Psoas muscle (tissue), 7 donors: ENCODE measurements at regions not wholly inside any gene's neighbourhood (a gene's known extent, or its start where the extent isn't known, plus 50 kb on each side); places are given as distances from the start of the nearest gene placed in this dataset.

Source experiments
- ATAC-seq, 4 donors: fragments of 200-7000 bp; cut with Tn5 transposase; one replicate each; pipeline ENCODE4 v1.9.1; 2020; ENCODE audit warnings: moderate library complexity in 3 of 4, mild to moderate bottlenecking in 2 of 4
- DNase-seq, 2 donors: peaks; one replicate each; pipeline ENCODE4 v3.0.0-alpha.2; 2020
- H3K27ac ChIP-seq: fragments of 200-600 bp; one replicate; pipeline ENCODE4 v1.8.0; 2022
- H3K27me3 ChIP-seq, 3 donors: fragments of 200-600 bp in 1 of 3; one replicate each; pipeline versions ENCODE4 v1.6.1 to v1.8.0; 2013 to 2022; ENCODE audit warnings: low read length in 2 of 3, mild to moderate bottlenecking in 2 of 3, moderate library complexity in 1 of 3; ENCODE audit not compliant: insufficient read depth in 3 of 3
- H3K36me3 ChIP-seq, 2 donors: fragments of 200-600 bp in 1 of 2; one replicate each; pipeline versions ENCODE4 v1.6.1 to v1.8.0; 2013 to 2022; ENCODE audit warnings: low read depth in 1 of 2, mild to moderate bottlenecking in 1 of 2, moderate library complexity in 1 of 2; ENCODE audit not compliant: insufficient read depth in 1 of 2
- H3K4me1 ChIP-seq: fragments of 200-600 bp; one replicate; pipeline ENCODE4 v1.8.0; 2022
- H3K4me3 ChIP-seq: fragments of 200-600 bp; one replicate; pipeline ENCODE4 v1.8.0; 2022; ENCODE audit warnings: mild to moderate bottlenecking
- H3K9me3 ChIP-seq: fragments of 200-600 bp; one replicate; pipeline ENCODE4 v1.8.0; 2022
- WGBS, 3 donors: extraction: QIAGEN DNeasy Blood & Tissue Kit; methylation state at CpG; one replicate each; pipeline versions ENCODE4 v1.1.6 to v1.1.7; 2013; 5-methylcytosine and 5-hydroxymethylcytosine counted together
- intact Hi-C, 2 donors: fragments of 100-400 bp; cut with DNase I; formaldehyde crosslinking; loops; one replicate each; pipeline versions ENCODE4 v1.11.0 to v1.14.2; 2022
- TF ChIP-seq, protein P1 (sequence below): fragments of 200-600 bp; IDR thresholded peaks from one replicate; pipeline ENCODE4 v1.8.0; 2022; ENCODE audit warnings: antibody characterized with exemption
- donor health status: healthy with polysubstance abuse.
- donor health status: DM: no; HTN: no; CAD: no; lungs with moderate emphysema.
- donor health status: Bipolar disorder and iron deficiency.
- donor health status: healthy.
- donor health status: DM: yes; HTN: yes; CAD: no.
- donor health status: DM: no; HTN: no; CAD: no.
- donor health status: DM: yes; HTN: yes; CAD: no.

DNA sequence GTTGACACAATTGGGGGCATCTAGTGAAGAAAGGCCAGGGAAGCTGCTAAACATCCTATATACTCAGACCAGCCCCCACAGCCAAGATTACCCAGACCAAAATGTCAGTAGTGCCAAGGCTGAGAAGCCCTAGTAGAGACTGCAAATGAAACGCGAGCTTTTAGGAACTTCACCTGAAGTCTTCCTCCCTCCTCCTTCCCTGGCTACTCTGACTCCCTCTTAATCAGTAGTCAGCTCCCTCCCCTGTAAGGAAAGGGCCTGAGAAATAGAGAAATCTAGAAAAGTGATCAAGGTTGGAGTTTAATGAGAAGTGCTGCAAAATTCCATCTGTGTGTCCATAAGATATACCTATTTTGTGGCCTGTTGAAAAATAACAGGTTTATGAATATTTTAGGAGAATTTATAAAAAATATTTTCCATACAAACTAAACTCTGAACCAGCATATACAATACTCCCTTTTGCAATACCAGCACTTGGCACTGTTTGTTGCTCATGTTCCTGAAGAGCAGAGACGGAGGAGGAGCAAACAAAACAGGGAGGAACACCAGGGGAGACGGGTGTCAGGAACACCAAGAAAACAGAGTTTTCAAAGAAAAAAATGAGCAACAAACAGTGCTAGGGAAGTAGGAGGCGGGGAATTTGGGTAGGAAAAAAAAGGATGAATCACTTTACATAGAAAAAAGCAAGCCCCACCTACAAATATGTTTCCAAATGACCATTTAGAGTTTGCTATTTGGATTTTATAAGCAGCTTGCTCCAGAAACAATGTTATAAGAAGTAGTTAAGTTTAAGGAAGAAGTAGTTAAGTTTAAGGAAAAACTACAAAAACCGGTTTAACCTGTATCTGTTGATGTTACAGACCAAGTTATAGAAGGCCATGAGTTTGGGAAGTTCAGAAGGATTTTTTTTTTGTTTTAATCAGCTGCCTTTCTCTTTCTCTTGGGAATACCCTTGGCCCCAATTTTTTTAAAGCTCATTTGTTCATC lies 282.1 kb upstream of the GRIP1 start:
- H3K27me3 ChIP-seq: no peaks in the 10 kb centered on the region
- H3K4me3 ChIP-seq: no peak overlapping the region
- TF ChIP-seq, protein P1, sequence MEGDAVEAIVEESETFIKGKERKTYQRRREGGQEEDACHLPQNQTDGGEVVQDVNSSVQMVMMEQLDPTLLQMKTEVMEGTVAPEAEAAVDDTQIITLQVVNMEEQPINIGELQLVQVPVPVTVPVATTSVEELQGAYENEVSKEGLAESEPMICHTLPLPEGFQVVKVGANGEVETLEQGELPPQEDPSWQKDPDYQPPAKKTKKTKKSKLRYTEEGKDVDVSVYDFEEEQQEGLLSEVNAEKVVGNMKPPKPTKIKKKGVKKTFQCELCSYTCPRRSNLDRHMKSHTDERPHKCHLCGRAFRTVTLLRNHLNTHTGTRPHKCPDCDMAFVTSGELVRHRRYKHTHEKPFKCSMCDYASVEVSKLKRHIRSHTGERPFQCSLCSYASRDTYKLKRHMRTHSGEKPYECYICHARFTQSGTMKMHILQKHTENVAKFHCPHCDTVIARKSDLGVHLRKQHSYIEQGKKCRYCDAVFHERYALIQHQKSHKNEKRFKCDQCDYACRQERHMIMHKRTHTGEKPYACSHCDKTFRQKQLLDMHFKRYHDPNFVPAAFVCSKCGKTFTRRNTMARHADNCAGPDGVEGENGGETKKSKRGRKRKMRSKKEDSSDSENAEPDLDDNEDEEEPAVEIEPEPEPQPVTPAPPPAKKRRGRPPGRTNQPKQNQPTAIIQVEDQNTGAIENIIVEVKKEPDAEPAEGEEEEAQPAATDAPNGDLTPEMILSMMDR: no peak
- ATAC-seq (no peak), DNase-seq (no peak)
- no peaks in the 10 kb centered on the region for H3K9me3 ChIP-seq
- H3K27ac ChIP-seq: no peak overlapping the region
- intact Hi-C loops: no loop called here
- H3K4me1 ChIP-seq: no peaks in the 10 kb centered on the region
- H3K36me3 ChIP-seq: no peaks in the 10 kb centered on the region
- 69 to 70% (median 69%) methylated on average over 6 of the region's 6 CpGs for WGBS, 3 donors

DNA sequence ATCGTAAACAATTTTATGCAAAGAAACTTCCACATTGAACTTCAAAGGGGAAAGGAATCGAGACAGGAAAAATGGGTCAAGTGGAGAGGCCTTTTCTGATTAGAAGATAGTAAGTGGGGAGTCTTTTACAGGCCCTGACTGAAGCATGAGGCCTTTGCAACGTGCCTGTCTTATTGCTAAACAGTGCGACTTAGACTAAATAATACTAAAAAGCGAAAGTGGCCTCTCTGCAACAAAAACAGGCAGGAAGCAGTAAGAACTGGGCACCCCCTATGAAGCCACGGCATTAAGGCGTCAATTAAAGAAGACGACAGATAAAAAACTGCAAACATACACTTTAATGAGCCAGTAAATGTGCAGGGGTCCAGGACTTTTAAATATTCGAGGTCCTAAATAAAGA lies 283.4 kb upstream of the GRIP1 start:
- intact Hi-C loops: no loop called here
- TF ChIP-seq, protein P1: no peak
- H3K4me3 ChIP-seq: no peak overlapping the region

DNA sequence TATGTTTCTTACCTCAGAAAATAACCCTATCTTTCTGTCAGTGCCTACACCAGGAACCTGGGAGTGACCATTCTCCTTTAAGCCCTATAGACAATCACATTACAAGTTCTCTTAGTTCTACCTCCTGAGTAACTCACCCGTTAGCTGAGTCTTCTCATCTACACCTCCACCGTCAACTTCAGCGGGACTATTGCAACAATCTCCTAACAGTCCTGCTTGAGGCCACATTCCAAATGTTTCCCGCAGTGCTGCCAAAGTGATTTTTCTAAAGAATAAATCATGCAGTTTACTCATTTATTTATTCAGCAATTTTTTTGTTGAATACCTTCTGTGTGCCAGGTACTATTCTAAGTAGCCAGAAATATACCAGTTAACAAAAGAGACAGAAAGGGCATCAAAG lies 285.0 kb upstream of the GRIP1 start:
- TF ChIP-seq, protein P1: no peak
- Histone ChIP-seq H3K27ac (no peak overlapping the region), H3K27me3 (no peaks in the 10 kb centered on the region)

More for the DNA sequence above, 283.4 kb upstream of the GRIP1 start:
- ATAC-seq: no peak
- WGBS, 3 donors: 71 to 75% (median 75%) methylated on average over 9 of the region's 9 CpGs
- no peak overlapping the region for H3K27ac ChIP-seq
- no peaks in the 10 kb centered on the region for H3K4me1 ChIP-seq
- H3K36me3 ChIP-seq: no peaks in the 10 kb centered on the region
- no peaks in the 10 kb centered on the region for H3K9me3 ChIP-seq
- no peaks in the 10 kb centered on the region for H3K27me3 ChIP-seq
- DNase-seq: no peak

DNA sequence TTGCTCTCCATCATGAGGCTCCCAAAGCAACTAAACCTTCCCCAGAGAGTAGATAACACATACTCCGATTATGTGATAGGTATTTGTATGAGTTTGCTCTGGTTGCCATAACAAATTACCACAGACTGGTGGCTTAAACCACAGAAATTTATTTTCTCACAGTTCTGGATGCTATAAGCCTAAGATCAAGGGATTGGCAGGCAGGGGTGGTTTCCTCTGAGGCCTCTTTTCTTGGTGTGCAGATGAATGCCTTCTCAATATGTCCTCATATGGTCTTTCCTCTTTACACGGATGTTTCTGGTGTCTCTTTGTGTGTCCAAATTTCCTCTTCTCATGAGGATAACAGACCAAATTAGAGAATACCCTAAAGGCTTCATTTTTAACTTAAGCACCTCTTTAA lies 285.8 kb upstream of the GRIP1 start:
- DNase-seq (no peak), ATAC-seq (no peak)
- no peaks in the 10 kb centered on the region for H3K27me3 ChIP-seq
- WGBS, 3 donors: 24 to 34% (median 31%) methylated on average over 2 of the region's 2 CpGs
- no peaks in the 10 kb centered on the region for H3K4me1 ChIP-seq
- H3K36me3 ChIP-seq: no peaks in the 10 kb centered on the region
- no peak overlapping the region for H3K27ac ChIP-seq
- no peaks in the 10 kb centered on the region for H3K9me3 ChIP-seq
- no peak overlapping the region for H3K4me3 ChIP-seq
- TF ChIP-seq, protein P1: no peak
- intact Hi-C loops: no loop called here

More for the DNA sequence above, 285.0 kb upstream of the GRIP1 start:
- no peaks in the 10 kb centered on the region for H3K9me3 ChIP-seq
- intact Hi-C loops: no loop called here
- no peak for ATAC-seq
- H3K4me3 ChIP-seq: no peak overlapping the region
- no peaks in the 10 kb centered on the region for H3K36me3 ChIP-seq
- WGBS, 3 donors: 91 to 92% (median 91%) methylated on average over 4 of the region's 4 CpGs
- DNase-seq: no peak
- H3K4me1 ChIP-seq: no peaks in the 10 kb centered on the region
